H9 (cell line): ENCODE measurements at regions not wholly inside any gene's neighbourhood (a gene's known extent, or its start where the extent isn't known, plus 50 kb on each side); places are given as distances from the start of the nearest gene placed in this dataset.

Source experiments
- DNase-seq: peaks from one replicate; pipeline ENCODE4 v3.0.0-alpha.2; 2017
- H2AFZ ChIP-seq: one replicate; pipeline ENCODE4 v1.6.1; 2013; ENCODE audit warnings: mild to moderate bottlenecking, low read length, control low read depth, moderate library complexity
- H2AK5ac ChIP-seq: 2 replicates; pipeline ENCODE4 v1.6.1; 2013; ENCODE audit warnings: low read length, control low read depth, mixed read lengths; ENCODE audit not compliant: insufficient read length
- H2BK120ac ChIP-seq: one replicate; pipeline ENCODE4 v1.6.1; 2013; ENCODE audit warnings: low read depth, mild to moderate bottlenecking, low read length, control low read depth, inconsistent platforms; ENCODE audit not compliant: poor library complexity, severe bottlenecking
- H2BK12ac ChIP-seq: 2 replicates; pipeline ENCODE4 v1.6.1; 2013; ENCODE audit warnings: low read length, control low read depth, mixed read lengths, low read depth; ENCODE audit not compliant: insufficient read length
- H2BK15ac ChIP-seq: 2 replicates; pipeline ENCODE4 v1.6.1; 2013; ENCODE audit warnings: low read depth, low read length, control low read depth
- H2BK20ac ChIP-seq: one replicate; pipeline ENCODE4 v1.6.1; 2013; ENCODE audit warnings: low read depth, mild to moderate bottlenecking, low read length, control low read depth, inconsistent platforms; ENCODE audit not compliant: poor library complexity, severe bottlenecking
- H2BK5ac ChIP-seq: 2 replicates; pipeline ENCODE4 v1.6.1; 2013; ENCODE audit warnings: low read length, control low read depth, mixed read lengths; ENCODE audit not compliant: insufficient read length
- H3K14ac ChIP-seq: 2 replicates; pipeline ENCODE4 v1.6.1; 2013; ENCODE audit warnings: low read length, control low read depth; ENCODE audit not compliant: insufficient read depth
- H3K18ac ChIP-seq: 2 replicates; pipeline ENCODE4 v1.6.1; 2013; ENCODE audit warnings: low read depth, mild to moderate bottlenecking, mixed read lengths, low read length, control low read depth; ENCODE audit not compliant: insufficient read length
- H3K23ac ChIP-seq: 2 replicates; pipeline ENCODE4 v1.6.1; 2013; ENCODE audit warnings: low read length, control low read depth, mixed read lengths, low read depth; ENCODE audit not compliant: insufficient read length
- H3K23me2 ChIP-seq: 2 replicates; pipeline ENCODE4 v1.6.1; 2013; ENCODE audit warnings: low read depth, mild to moderate bottlenecking, mixed read lengths, low read length, control low read depth; ENCODE audit not compliant: insufficient read length, poor library complexity, severe bottlenecking
- H3K27ac ChIP-seq: 2 replicates; pipeline ENCODE4 v1.5.1; 2013; ENCODE audit warnings: low read length, control low read depth, mixed read lengths, low read depth; ENCODE audit not compliant: insufficient read length
- H3K27me3 ChIP-seq: 2 replicates; pipeline ENCODE4 v1.6.1; 2013; ENCODE audit warnings: low read length, control low read depth, inconsistent platforms; ENCODE audit not compliant: insufficient read depth
- H3K4ac ChIP-seq: 2 replicates; pipeline ENCODE4 v1.6.1; 2013; ENCODE audit warnings: low read depth, mild to moderate bottlenecking, control low read depth, inconsistent platforms, low read length, moderate library complexity
- H3K4me1 ChIP-seq: 2 replicates; pipeline ENCODE4 v1.6.1; 2013; ENCODE audit warnings: low read length, control low read depth, inconsistent platforms; ENCODE audit not compliant: insufficient read depth
- H3K4me2 ChIP-seq: 2 replicates; pipeline ENCODE4 v1.6.1; 2013; ENCODE audit warnings: low read length, control low read depth, mixed read lengths; ENCODE audit not compliant: insufficient read length, insufficient read depth
- H3K56ac ChIP-seq: 2 replicates; pipeline ENCODE4 v1.6.1; 2013; ENCODE audit warnings: low read depth, mild to moderate bottlenecking, mixed read lengths, low read length, control low read depth; ENCODE audit not compliant: insufficient read length
- H3K79me1 ChIP-seq: 2 replicates; pipeline ENCODE4 v1.6.1; 2013; ENCODE audit warnings: low read depth, mild to moderate bottlenecking, moderate library complexity, low read length, control low read depth, inconsistent platforms; ENCODE audit not compliant: insufficient read depth, poor library complexity, severe bottlenecking
- H3K79me2 ChIP-seq: 2 replicates; pipeline ENCODE4 v1.6.1; 2013; ENCODE audit warnings: low read length, control low read depth, inconsistent platforms; ENCODE audit not compliant: insufficient read depth
- H3K9ac ChIP-seq: 2 replicates; pipeline ENCODE4 v1.6.1; 2013; ENCODE audit warnings: low read length, control low read depth, mixed read lengths; ENCODE audit not compliant: insufficient read length; ENCODE audit errors: extremely low read depth
- H3K9me3 ChIP-seq: one replicate; pipeline ENCODE4 v1.6.1; 2013; ENCODE audit warnings: low read depth, low read length, inconsistent platforms; ENCODE audit not compliant: control insufficient read depth
- H3T11ph ChIP-seq: one replicate; pipeline ENCODE4 v1.6.1; 2013; ENCODE audit warnings: mild to moderate bottlenecking, low read length, control low read depth, inconsistent platforms
- H4K20me1 ChIP-seq: one replicate; pipeline ENCODE4 v1.6.1; 2013; ENCODE audit not compliant: control insufficient read depth, insufficient read length, insufficient read depth
- H4K5ac ChIP-seq: 2 replicates; pipeline ENCODE4 v1.6.1; 2013; ENCODE audit warnings: low read depth, mild to moderate bottlenecking, mixed read lengths, low read length, control low read depth; ENCODE audit not compliant: insufficient read length
- H4K8ac ChIP-seq: replicated peaks from 2 replicates; pipeline ENCODE4 v1.6.1; 2013; ENCODE audit warnings: low read length, control low read depth, mixed read lengths, low read depth; ENCODE audit not compliant: insufficient read length
- H4K91ac ChIP-seq: 2 replicates; pipeline ENCODE4 v1.6.1; 2013; ENCODE audit warnings: low read depth, mild to moderate bottlenecking, moderate library complexity, mixed read lengths, low read length, control low read depth; ENCODE audit not compliant: insufficient read length
- H3K27ac Mint-ChIP-seq, 3 experiments: 2 replicates in 2 of 3; 3 replicates in 1 of 3; pipeline ENCODE4 v1.8.0; 2020 to 2021; ENCODE audit warnings: mixed read lengths in 3 of 3, mild to moderate bottlenecking in 1 of 3, moderate library complexity in 1 of 3
- H3K27me3 Mint-ChIP-seq: 2 replicates; pipeline ENCODE4 v1.8.0; 2021; ENCODE audit warnings: low read depth, mild to moderate bottlenecking, moderate library complexity, mixed read lengths
- H3K36me3 Mint-ChIP-seq, 3 experiments: 2 replicates in 2 of 3; 3 replicates in 1 of 3; pipeline ENCODE4 v1.8.0; 2020 to 2021; ENCODE audit warnings: low read depth in 3 of 3, mixed read lengths in 3 of 3; ENCODE audit not compliant: insufficient read depth in 1 of 3
- H3K4me1 Mint-ChIP-seq, 2 experiments: 2 replicates each; pipeline ENCODE4 v1.8.0; 2020; ENCODE audit warnings: mixed read lengths in 2 of 2
- H3K4me3 Mint-ChIP-seq, 2 experiments: 2 replicates in 1 of 2; 3 replicates in 1 of 2; pipeline ENCODE4 v1.8.0; 2020 to 2021; ENCODE audit warnings: mild to moderate bottlenecking in 2 of 2, mixed read lengths in 2 of 2, moderate library complexity in 1 of 2
- H3K9me3 Mint-ChIP-seq, 2 experiments: 2 replicates in 1 of 2; 3 replicates in 1 of 2; pipeline ENCODE4 v1.8.0; 2020; ENCODE audit warnings: mild to moderate bottlenecking in 2 of 2, mixed read lengths in 2 of 2, moderate library complexity in 1 of 2
- WGBS: extraction: QIAGEN DNeasy Blood & Tissue Kit; methylation state at CpG from one replicate; pipeline ENCODE4 v1.1.7; 2013; ENCODE audit warnings: missing lambda C conversion rate, low lambda C conversion rate, mixed read lengths; ENCODE audit not compliant: insufficient read length; ENCODE audit errors: extremely low coverage; 5-methylcytosine and 5-hydroxymethylcytosine counted together
- TF ChIP-seq, protein P1 (sequence below): fragments of 200-600 bp; sonication (generic); conservative IDR thresholded peaks from 3 replicates; pipeline ENCODE4 v1.8.0; 2021; ENCODE audit warnings: antibody characterized with exemption, mild to moderate bottlenecking

DNA sequence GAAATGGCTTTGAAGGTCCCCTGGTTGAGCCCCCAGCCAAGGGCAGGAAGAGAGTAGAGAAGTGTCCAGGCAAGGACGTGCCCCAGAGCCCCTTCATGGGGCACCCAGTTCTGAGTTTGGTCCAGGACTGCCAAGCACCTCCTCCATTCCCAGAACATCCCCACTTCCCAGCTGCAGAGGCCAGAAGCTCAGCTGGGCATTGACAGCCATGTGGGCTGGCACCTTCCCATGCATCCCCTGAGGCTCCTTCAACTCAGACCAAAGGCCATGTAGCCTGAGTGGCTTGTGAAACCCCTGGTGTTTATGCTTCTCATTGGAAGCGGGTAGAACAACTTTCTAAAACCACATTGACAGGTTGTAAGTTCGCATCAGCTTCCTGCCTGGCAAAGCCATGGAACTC is 789.6 kb downstream of the TBC1D22A start:
- TF ChIP-seq, protein P1, sequence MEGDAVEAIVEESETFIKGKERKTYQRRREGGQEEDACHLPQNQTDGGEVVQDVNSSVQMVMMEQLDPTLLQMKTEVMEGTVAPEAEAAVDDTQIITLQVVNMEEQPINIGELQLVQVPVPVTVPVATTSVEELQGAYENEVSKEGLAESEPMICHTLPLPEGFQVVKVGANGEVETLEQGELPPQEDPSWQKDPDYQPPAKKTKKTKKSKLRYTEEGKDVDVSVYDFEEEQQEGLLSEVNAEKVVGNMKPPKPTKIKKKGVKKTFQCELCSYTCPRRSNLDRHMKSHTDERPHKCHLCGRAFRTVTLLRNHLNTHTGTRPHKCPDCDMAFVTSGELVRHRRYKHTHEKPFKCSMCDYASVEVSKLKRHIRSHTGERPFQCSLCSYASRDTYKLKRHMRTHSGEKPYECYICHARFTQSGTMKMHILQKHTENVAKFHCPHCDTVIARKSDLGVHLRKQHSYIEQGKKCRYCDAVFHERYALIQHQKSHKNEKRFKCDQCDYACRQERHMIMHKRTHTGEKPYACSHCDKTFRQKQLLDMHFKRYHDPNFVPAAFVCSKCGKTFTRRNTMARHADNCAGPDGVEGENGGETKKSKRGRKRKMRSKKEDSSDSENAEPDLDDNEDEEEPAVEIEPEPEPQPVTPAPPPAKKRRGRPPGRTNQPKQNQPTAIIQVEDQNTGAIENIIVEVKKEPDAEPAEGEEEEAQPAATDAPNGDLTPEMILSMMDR = no peak

More for the DNA sequence above, 789.6 kb downstream of the TBC1D22A start:
- H4K91ac ChIP-seq = no peak overlapping the region
- no peaks in the 10 kb centered on the region for H4K20me1 ChIP-seq
- no peak overlapping the region for H3K27ac ChIP-seq
- no peak overlapping the region for H3K18ac ChIP-seq
- Mint-ChIP-seq H3K4me3 (no peak overlapping the region), H3K9me3 (peaks cover 47 to 96% of the 10 kb centered on the region in 2 experiments), H3K27me3 (no peaks in the 10 kb centered on the region; the same call in none of the 2 replicates), H3K4me1 (no peaks in the 10 kb centered on the region), H3K27ac (no peak overlapping the region), H3K36me3 (peaks cover 2 to 34% (median 17%) of the 10 kb centered on the region in 3 experiments; a peak in 4 of 7 replicates)
- no CpG with 5 or more reads among the region's 3 CpGs for WGBS
- no peak overlapping the region for H3K14ac ChIP-seq
- no peak overlapping the region for H4K8ac ChIP-seq
- no peak overlapping the region for H3T11ph ChIP-seq
- H2BK20ac ChIP-seq = no peak overlapping the region
- no peak overlapping the region for H4K5ac ChIP-seq
- no peak overlapping the region for H3K9ac ChIP-seq
- no peak overlapping the region for H2BK120ac ChIP-seq
- no peak for DNase-seq
- no peak overlapping the region for H2AK5ac ChIP-seq
- H3K56ac ChIP-seq = no peak overlapping the region
- H2BK5ac ChIP-seq = no peak overlapping the region
- H3K23ac ChIP-seq = no peak overlapping the region
- no peaks in the 10 kb centered on the region for H3K79me2 ChIP-seq
- no peak overlapping the region for H2AFZ ChIP-seq
- H3K27me3 ChIP-seq = no peaks in the 10 kb centered on the region
- H2BK12ac ChIP-seq = no peak overlapping the region
- peaks cover 82% of the 10 kb centered on the region for H3K9me3 ChIP-seq
- no peaks in the 10 kb centered on the region for H3K4me1 ChIP-seq
- H2BK15ac ChIP-seq = no peak overlapping the region
- no peaks in the 10 kb centered on the region for H3K79me1 ChIP-seq
- H3K4me2 ChIP-seq = no peak overlapping the region
- no peak overlapping the region for H3K4ac ChIP-seq
- no peaks in the 10 kb centered on the region for H3K23me2 ChIP-seq
